ENCODE measurements at regions not wholly inside any gene's neighbourhood (a gene's known extent, or its start where the extent isn't known, plus 50 kb on each side); places are given as distances from the start of the nearest gene placed in this dataset.

- no peaks in the 10 kb centered on the region for H3K27me3 ChIP-seq (ENCODE audit: insufficient read depth, low read depth, low read length)
- no peaks in the 10 kb centered on the region for H3K9me3 ChIP-seq (ENCODE audit: low read length)
- H3F3A ChIP-seq (ENCODE audit: insufficient read depth, low read length, poor library complexity, severe bottlenecking) = no peaks in the 10 kb centered on the region
- no peak overlapping the region for H2AFZ ChIP-seq (ENCODE audit: low read depth, low read length)
- no peaks in the 10 kb centered on the region for H3K9me2 ChIP-seq (ENCODE audit: insufficient read depth, low read length)
- H3K9ac ChIP-seq (ENCODE audit: low read length) = peak overlapping the region; percentile 1
- H3K4me3 ChIP-seq (ENCODE audit: low read length) = peak overlapping the region; percentile 33
- H4K20me1 ChIP-seq (ENCODE audit: insufficient read depth) = no peaks in the 10 kb centered on the region
- no peak for TF ChIP-seq RAD21 (conservative IDR thresholded peaks at IDR 0.05)
- TF ChIP-seq CTCF (IDR thresholded peaks at IDR 0.05; ENCODE audit: poor library complexity, severe bottlenecking) = no peak
- TF ChIP-seq EP300 (conservative IDR thresholded peaks at IDR 0.05; ENCODE audit: poor library complexity, severe bottlenecking) = peak; percentile 25
- TF ChIP-seq REST (IDR thresholded peaks at IDR 0.05; ENCODE audit: borderline replicate concordance) = peak; percentile 31
- TF ChIP-seq TAF1 (IDR thresholded peaks at IDR 0.05; ENCODE audit: low read depth) = no peak
- no peak for TF ChIP-seq MXI1 (conservative IDR thresholded peaks at IDR 0.05; ENCODE audit: poor library complexity, severe bottlenecking)
- peak; percentile 14 for TF ChIP-seq SMC3 (conservative IDR thresholded peaks at IDR 0.05; ENCODE audit: poor library complexity)
- no peaks in the 10 kb centered on the region for H3K36me3 ChIP-seq (ENCODE audit: insufficient read depth, low read length)
- peak overlapping the region; percentile 30 for H3K4me2 ChIP-seq (ENCODE audit: low read length)
- peak overlapping the region; percentile 58 for H3K27ac ChIP-seq (ENCODE audit: low read length)
- no peaks in the 10 kb centered on the region for H3K79me2 ChIP-seq (replicated peaks; ENCODE audit: insufficient read depth, low read length)
Measured at GRCh38 chr11:127640561-127641451, 640.2 kb upstream of the KIRREL3 start.

GRCh38 chr11:127639916-127640315, 639.3 kb upstream of the KIRREL3 start:
- no peak overlapping the region for H3K9ac ChIP-seq (ENCODE audit: low read length)
- H3K36me3 ChIP-seq (ENCODE audit: insufficient read depth, low read length) = no peaks in the 10 kb centered on the region
- H3K79me2 ChIP-seq (replicated peaks; ENCODE audit: insufficient read depth, low read length) = no peaks in the 10 kb centered on the region
- H3F3A ChIP-seq (ENCODE audit: insufficient read depth, low read length, poor library complexity, severe bottlenecking) = no peaks in the 10 kb centered on the region
- no peak overlapping the region for H3K4me2 ChIP-seq (ENCODE audit: low read length)
- H3K27ac ChIP-seq (ENCODE audit: low read length) = peak overlapping the region; percentile 58
- H3K9me2 ChIP-seq (ENCODE audit: insufficient read depth, low read length) = no peaks in the 10 kb centered on the region
- H3K27me3 ChIP-seq (ENCODE audit: insufficient read depth, low read depth, low read length) = no peaks in the 10 kb centered on the region
- no peaks in the 10 kb centered on the region for H4K20me1 ChIP-seq (ENCODE audit: insufficient read depth)
- H3K9me3 ChIP-seq (ENCODE audit: low read length) = no peaks in the 10 kb centered on the region
- peak overlapping the region; percentile 33 for H3K4me3 ChIP-seq (ENCODE audit: low read length)
- no peak overlapping the region for H2AFZ ChIP-seq (ENCODE audit: low read depth, low read length)
- TF ChIP-seq SMC3 (conservative IDR thresholded peaks at IDR 0.05; ENCODE audit: poor library complexity) = no peak
- TF ChIP-seq TAF1 (IDR thresholded peaks at IDR 0.05; ENCODE audit: low read depth) = no peak
- no peak for TF ChIP-seq POLR2AphosphoS5 (IDR thresholded peaks at IDR 0.05)
- TF ChIP-seq EZH2 (IDR thresholded peaks at IDR 0.05; ENCODE audit: borderline replicate concordance, insufficient read depth, low read length, poor library complexity, severe bottlenecking) = no peak
- no peak for TF ChIP-seq REST (IDR thresholded peaks at IDR 0.05; ENCODE audit: borderline replicate concordance)
- no peak for TF ChIP-seq EP300 (conservative IDR thresholded peaks at IDR 0.05; ENCODE audit: poor library complexity, severe bottlenecking)
- TF ChIP-seq RAD21 (conservative IDR thresholded peaks at IDR 0.05) = no peak
